Stimulated activated CD4-positive, alpha-beta T cell treated with anti-CD3 and anti-CD28 coated beads, Interleukin-4, amount 100 ng/mL, for 1 hour (primary cell): ENCODE measurements at regions not wholly inside any gene's neighbourhood (a gene's known extent, or its start where the extent isn't known, plus 50 kb on each side); places are given as distances from the start of the nearest gene placed in this dataset.

Experiments used
- DNase-seq: peaks from one replicate; pipeline ENCODE4 v3.0.0-alpha.2; 2020

GRCh38 chr13:33763021-33763420 is 54.9 kb upstream of the RFC3 start:
- no peak for DNase-seq

- DNase-seq, result no peak
Measured at GRCh38 chr13:33764716-33765115, 53.2 kb upstream of the RFC3 start.

- DNase-seq, result no peak
Measured at GRCh38 chr13:33766329-33767123, 51.4 kb upstream of the RFC3 start.

- no peak for DNase-seq
Measured at GRCh38 chr13:33767140-33767539, 50.8 kb upstream of the RFC3 start.
